AG04449 (cell line): ENCODE measurements at regions not wholly inside any gene's neighbourhood (a gene's known extent, or its start where the extent isn't known, plus 50 kb on each side); places are given as distances from the start of the nearest gene placed in this dataset.

Source experiments
- CTCF ChIA-PET: fragments of 350-600 bp; formaldehyde crosslinking; extraction: SDS; loops from one replicate; lab custom pipeline; 2021; ENCODE audit warnings: antibody characterized with exemption; lab: Yijun Ruan, JAX
- POLR2A ChIA-PET: fragments of 400-600, 350-600 bp; formaldehyde crosslinking; extraction: SDS; loops from one replicate; lab custom pipeline; 2020; ENCODE audit warnings: antibody characterized with exemption, inconsistent platforms; lab: Yijun Ruan, JAX
- DNase-seq: peaks from one replicate; pipeline ENCODE4 v3.0.0-alpha.2; 2010; ENCODE audit warnings: low read depth, low spot score
- H3K4me3 ChIP-seq: 2 replicates; pipeline ENCODE4 v1.5.1; 2011; ENCODE audit warnings: low read depth, mild to moderate bottlenecking, control low read depth, low read length
- CTCF ChIP-seq: IDR thresholded peaks from one replicate; pipeline ENCODE4 v1.5.1; 2011; ENCODE audit warnings: mild to moderate bottlenecking, moderate library complexity, low read length, control low read depth, inconsistent platforms; ENCODE audit not compliant: insufficient read depth; ENCODE audit errors: missing control alignments

DNA sequence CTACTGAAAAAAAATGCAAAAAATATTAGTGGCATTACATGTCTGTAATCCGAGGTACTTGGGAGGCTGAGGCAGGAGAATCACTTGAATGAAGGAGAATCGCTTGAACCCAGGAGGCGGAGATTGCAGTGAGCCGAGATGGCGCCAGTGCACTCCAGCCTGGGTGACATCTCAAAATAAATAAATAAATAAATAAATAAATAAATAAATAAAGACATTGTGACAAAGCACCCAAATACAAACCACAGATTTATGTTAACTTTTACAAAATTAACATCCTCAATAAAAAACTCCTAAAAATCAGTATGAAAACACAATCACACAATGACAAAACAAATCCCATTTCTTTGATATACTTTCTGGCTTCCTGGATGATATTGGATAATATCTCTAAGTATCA, 808.3 kb downstream of the REEP3 start:
- TF ChIP-seq CTCF, result no peak
- no peak for DNase-seq
- no peak overlapping the region for H3K4me3 ChIP-seq
- ChIA-PET CTCF (no interaction called here), POLR2A (no interaction called here)

DNA sequence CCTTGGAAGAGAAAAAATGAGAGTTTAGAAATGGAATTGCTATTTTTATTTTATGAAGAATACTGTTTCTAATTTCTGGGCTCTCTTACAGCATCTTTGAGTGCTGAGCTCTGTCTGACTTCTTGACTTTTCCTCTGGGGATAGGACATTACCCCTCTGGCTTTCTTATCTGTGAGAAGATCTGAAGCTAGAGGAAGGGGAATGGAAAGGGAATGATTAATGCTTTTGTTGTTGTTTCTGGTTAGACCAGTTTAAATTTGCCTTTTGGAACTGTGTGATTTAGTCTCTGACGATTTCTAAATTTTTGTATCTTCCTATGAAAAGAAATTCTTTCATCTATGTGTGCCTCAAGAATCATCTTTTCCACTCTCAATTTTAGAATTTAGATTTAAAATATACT, 811.4 kb downstream of the REEP3 start:
- POLR2A ChIA-PET, result no interaction called here
- no peak for TF ChIP-seq CTCF
- CTCF ChIA-PET, result no interaction called here
- no peak for DNase-seq
- no peak overlapping the region for H3K4me3 ChIP-seq

DNA sequence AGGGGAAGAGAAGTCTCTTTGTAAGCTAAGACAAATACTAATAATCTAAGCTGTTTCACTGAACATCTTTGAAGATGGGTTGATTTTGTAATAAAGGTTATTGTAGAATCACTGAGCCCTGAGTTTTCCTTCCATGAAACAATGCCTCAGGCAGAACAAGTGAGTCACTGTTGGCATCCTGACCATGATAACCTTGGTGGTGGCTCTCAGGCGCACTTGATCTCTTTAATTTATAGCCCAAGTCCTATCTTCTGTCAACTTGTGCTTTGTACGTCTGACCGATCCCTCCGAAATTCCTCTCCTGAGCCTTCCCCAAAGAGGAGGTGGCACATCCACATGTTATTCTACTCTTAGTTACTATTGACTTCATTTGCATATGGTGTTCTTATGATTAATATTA, 812.9 kb downstream of the REEP3 start:
- H3K4me3 ChIP-seq, result no peak overlapping the region
- ChIA-PET POLR2A (no interaction called here), CTCF (no interaction called here)
- no peak for DNase-seq
- no peak for TF ChIP-seq CTCF

- ChIA-PET CTCF (no interaction called here), POLR2A (no interaction called here)
- no peak for TF ChIP-seq CTCF
These were observed 823.0 kb downstream of the REEP3 start for GRCh38 chr10:64344211-64344610.

DNA sequence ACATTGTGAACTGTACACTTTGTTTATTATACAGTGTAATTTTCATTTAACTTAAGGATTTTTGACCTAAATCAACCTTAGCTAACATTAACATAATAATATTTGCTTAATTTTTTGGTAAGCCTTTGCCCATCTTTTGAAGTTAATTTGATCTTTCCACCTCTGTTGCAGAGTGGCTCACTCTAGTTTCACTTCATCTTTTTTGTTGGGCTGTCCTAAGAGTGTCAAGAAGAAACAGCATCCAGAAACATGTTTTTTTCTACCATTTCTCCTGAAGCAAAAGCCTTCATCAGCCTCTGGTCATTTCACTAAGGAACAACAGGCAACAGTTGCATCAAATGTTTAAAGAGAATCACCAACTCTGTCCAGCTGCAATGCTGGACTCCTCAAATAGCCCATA, 824.7 kb downstream of the REEP3 start:
- CTCF ChIA-PET, result no interaction called here
- DNase-seq, result no peak
- POLR2A ChIA-PET, result no interaction called here

More at GRCh38 chr10:64344211-64344610, 823.0 kb downstream of the REEP3 start:
- no peak for DNase-seq
- no peak overlapping the region for H3K4me3 ChIP-seq

DNA sequence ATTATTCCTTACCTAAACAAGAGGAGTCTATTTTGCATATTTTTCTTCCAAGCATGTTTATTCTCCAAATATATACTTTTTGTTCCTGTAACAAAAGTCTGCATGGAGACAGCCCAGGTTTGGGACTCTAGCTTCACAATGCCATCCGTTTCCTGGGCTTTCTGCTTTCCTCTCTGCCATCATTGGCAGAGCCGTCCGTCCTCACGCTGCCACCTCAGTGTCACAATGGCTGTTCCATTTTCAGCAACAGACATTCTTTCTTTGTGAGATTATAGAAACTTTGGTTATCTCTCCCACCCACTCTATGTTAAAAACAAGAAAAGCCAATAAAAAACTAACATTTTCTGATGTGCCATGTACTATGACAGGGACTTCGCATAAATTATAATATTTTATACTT, 825.2 kb downstream of the REEP3 start:
- ChIA-PET CTCF (no interaction called here), POLR2A (no interaction called here)
- DNase-seq, result no peak
- H3K4me3 ChIP-seq, result no peak overlapping the region
- TF ChIP-seq CTCF, result no peak

More for the DNA sequence above, 824.7 kb downstream of the REEP3 start:
- TF ChIP-seq CTCF, result no peak
- no peak overlapping the region for H3K4me3 ChIP-seq
